ENCODE measurements at regions not wholly inside any gene's neighbourhood (a gene's known extent, or its start where the extent isn't known, plus 50 kb on each side); places are given as distances from the start of the nearest gene placed in this dataset.

GRCh38 chr5:170159947-170160346 is 54.2 kb downstream of the FOXI1 start:
- DNase-seq, result no peak

DNA sequence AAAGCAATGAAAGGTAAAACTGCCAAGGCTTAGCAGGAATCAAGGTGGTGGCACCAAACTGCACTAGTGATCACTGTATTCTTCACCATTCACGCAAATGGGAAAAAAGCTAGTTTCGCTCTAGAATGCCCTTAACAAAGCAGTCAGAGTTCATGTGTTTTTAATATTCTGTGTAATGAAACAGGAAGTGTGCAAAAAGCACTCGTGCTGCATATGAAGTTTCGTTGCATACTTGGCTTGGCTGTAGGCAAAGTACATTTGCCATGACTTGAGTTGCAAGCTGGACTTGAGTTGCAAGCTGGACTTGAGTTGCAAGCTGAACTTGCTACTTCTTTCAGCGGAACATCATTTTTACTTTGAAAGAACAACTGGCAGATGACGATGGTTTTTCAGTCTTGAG is 55.4 kb downstream of the FOXI1 start:
- peak; percentile 17 for DNase-seq

GRCh38 chr5:170162631-170163321 is 57.1 kb downstream of the FOXI1 start:
- no peak for DNase-seq

DNA sequence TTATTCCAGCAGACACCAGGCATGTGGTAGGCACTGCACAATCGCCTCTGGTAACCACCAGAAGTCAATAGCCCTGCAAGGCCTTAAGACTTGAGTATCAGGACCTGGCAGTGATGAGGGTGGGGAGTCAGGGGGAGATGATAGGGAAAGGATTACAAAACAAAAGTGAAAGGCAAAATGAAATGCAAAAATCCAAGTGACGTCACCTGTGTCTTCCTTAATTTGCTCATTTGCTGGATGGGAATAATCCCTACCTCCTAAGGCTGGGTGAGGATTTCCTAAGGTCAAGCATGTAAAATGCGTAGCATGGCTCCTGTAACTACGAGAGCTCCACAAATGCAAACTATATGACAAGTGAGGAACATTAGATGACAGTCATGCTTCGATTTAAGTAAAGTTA is 58.4 kb downstream of the FOXI1 start:
- DNase-seq, result no peak

DNA sequence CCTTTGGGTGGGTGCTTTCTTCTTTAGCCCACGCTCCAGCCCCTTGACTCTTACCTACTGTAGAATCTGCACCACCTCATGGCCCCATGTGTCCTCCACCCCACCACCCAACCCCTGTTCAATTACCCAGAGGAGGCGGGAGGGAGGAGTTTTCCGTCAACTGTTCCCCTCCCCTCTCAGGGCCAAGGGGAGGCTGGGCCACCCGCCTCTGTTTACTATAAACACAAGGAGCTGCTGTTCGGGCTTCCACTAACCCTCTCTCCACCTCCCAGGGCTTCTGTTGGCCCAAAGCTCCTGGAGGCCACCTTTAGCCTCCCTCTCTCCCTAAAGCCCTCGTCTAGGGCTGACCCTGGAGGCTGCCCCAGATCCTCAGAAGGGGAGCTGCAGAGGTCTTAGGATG is 59.2 kb downstream of the FOXI1 start:
- no peak for DNase-seq

DNA sequence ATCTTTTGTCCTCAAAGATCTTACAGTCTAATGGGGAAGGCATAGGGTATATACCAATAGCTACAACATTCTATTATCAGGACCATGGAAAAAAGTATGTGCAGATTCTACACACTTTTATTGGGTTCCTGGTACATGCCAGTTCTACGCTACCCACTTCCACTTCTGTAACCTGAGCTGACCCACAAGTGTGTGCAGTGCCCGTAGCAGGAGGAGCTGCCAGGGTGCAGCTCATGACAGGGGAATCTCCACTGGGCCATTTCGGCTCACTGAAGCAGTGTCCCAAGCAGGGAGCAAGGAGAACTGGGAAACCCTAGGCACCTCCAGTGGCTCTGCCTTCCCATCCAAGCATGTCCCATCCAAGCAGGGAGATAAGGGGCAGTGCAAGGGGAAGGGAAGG is 60.4 kb downstream of the FOXI1 start:
- no peak for DNase-seq

DNA sequence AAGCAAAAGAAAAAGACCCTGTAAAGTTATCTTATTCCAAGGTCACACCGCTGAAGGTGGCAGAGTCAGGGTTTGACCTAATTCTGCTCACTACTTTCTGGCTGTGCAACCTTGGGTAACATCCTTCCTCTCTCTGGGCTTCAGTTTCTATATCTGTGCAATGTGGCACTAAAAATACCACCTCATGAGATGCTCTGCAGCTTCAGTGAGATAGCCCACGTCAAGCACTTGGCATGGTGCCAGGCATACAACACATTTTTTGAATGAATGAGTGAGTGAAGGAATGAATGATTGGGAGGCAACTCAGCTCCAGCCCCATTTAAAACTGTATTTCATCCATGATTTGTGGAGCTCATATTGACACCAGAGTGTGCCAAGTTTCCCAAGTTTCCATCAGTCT is 62.3 kb downstream of the FOXI1 start:
- peak; percentile 7 for DNase-seq

GRCh38 chr5:170168797-170169196 is 63.1 kb downstream of the FOXI1 start:
- DNase-seq, result peak; percentile 35

DNA sequence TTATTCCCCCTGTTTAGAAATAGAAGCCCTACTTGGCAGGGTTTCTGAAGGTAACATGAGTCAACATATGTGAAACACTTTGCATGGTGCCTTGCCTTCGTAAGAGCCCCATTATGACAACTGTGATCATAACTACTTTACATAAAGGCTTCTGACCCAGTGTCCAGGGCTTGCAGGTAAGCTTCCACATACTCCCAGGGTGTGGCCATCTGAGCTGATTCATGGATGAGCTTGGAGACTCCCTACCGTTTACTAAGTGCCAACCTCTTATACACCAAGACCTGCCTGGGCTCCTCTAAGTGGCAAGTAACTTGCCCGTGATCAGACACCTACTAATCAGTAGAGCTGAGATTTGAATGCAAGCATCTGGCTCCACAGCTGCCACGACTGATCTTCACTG is 62.8 kb upstream of the C5orf58 start:
- no peak for DNase-seq

GRCh38 chr5:170171811-170172210 is 61.0 kb upstream of the C5orf58 start:
- DNase-seq, result no peak

- peak; percentile 79 for DNase-seq
Observed at GRCh38 chr5:170173227-170173626, 59.6 kb upstream of the C5orf58 start.

GRCh38 chr5:170173647-170174046 is 59.1 kb upstream of the C5orf58 start:
- DNase-seq, result no peak

DNA sequence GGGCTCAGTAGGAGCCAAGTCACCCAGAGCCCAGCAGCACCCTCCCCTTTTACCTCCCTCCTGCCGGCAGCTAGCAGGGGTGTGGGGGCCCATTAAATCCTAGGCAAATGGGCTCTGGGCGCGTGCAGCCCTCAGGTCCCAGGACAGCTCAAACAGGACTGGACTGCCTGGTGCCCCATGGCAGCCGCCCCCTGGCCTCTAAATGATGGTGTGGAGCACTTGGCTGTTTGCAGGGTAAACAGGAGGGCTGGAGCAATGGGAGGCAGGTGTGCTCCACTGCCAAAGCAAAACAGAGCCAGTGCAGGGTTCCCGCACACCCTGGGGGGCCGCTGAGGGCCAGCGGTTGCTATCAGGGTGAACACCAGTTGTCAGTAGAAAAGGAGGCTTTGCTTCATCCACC is 55.9 kb upstream of the C5orf58 start:
- DNase-seq, result no peak

DNA sequence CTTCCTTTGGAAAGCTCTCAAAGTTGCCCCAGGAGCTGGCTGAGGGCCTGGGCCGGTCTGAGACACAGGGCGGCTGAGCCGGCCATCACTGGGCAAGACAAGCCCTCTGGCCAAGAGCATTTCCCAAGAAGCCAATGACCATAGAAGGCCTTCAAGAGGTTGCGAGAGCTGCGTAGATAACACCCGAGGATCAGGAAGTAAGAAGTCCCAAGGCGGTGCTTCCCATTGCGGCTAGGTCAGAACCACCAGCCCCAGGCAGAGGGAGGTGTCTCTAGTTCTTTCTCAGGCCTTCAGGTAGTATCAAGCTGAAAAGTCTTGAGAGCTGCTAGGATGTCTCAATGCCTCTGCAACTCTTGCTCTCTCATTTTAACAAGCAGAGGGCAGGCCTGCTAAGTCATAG is 54.0 kb upstream of the C5orf58 start:
- DNase-seq, result no peak

DNA sequence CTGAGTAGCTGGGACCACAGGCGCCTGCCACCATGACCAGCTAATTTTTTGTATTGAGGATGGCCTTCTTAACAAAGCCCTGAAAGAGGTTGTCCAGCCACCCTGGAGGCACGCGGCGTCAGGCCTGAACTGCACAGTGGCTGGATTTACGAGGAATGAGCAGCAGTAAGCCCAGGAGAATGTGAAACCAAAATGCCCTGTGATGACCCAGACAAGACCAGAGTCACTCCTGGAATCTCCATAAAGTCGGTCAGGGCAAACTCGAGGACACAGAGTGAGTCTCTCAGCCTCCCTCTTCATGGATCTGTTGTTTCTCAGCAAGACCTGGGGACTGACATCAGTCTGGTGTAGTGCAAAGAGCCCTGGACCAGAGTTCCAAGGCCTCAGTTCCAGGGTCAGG is 53.2 kb upstream of the C5orf58 start:
- DNase-seq, result peak; percentile 92

DNA sequence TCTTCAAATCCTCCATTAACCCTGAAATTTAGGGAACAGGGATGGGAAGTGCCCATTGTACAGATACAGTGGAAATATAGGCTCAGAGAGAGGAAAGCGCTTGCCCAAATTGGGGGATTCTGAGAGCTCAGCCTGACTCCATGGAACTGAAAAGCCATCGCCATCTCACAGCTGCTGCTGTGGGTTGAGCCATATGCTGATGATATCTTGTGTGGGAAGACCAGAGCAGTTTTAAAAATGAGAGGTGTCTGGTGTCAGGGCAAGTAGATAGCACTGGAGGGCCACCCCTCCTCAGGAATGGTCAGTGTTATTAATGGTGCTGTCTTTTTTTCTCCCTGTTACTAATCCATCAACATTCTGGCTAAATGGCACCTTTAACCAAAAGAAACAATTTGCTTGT is 50.9 kb upstream of the C5orf58 start:
- peak; percentile 52 for DNase-seq

GRCh38 chr5:170182491-170182890 is 50.3 kb upstream of the C5orf58 start:
- peak; percentile 64 for DNase-seq

Data from islet precursor cell (in vitro differentiated cells).